ENCODE measurements at regions not wholly inside any gene's neighbourhood (a gene's known extent, or its start where the extent isn't known, plus 50 kb on each side); places are given as distances from the start of the nearest gene placed in this dataset.
"Not testable (repeated sequence)": the region's sequence is repeated elsewhere in the genome, so short reads cannot be mapped to it uniquely, and the experiment has no call there.

DNA sequence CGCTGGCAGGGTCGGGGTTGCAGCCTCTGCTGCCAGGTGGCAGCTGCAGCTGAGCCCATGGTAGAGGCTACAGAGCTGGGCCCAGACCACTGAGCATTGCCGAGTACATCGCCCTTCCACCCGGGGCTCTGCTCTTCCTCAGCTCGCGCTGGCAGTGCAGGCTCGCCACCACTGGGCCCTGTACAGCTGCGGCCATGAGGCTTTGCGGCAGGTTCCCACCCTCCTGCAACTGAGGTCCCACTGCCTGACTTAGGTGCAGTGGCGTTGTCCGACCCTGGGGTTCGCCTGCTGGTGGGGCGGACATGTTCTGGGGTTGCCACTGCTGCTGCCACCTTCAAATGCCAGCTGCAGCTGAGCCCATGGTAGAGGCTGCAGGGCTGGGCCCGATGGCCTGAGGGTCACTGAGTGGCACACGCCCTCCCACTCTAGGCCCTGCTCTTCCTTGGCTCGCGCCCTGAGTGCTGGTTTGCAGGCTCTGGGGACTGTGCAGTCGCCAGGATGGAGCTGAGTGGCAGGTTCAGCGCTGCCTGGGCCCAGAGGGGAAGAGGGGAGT is 359.8 kb downstream of the FOXD4L6 start:
- H3K27me3 ChIP-seq; H3K27ac ChIP-seq; ATAC-seq; H3K9me3 ChIP-seq; H3K36me3 ChIP-seq; intact Hi-C loops (cut with DNase I); H3K4me1 ChIP-seq; H3K4me3 ChIP-seq: not testable (repeated sequence)
- DNase-seq = peak in 1 of 4 donors; percentile 43

DNA sequence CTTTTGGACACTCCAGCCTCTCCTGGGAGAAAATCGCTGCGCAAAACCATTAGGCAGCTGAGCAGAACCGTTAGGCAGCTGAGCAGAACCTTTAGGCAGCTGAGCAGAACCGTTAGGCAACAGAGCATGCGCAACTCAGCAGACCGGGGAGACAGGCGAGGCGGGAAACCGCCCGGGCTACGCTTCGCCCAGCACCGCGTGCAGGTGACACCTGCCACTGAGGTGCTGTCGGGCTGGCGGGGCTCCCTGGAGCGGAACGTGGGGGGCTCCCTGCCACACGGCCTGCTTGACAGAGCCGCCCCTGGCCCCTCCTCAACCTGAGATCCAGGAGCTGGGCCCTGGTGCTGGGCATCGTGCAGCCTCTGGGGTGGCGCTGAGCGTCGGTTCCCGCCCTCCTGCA is 360.3 kb downstream of the FOXD4L6 start:
- H3K4me1 ChIP-seq; H3K27me3 ChIP-seq; H3K9me3 ChIP-seq; H3K4me3 ChIP-seq; H3K27ac ChIP-seq; intact Hi-C loops (cut with DNase I); ATAC-seq; H3K36me3 ChIP-seq: not testable (repeated sequence)
- peak in 1 of 4 donors; percentile 49 for DNase-seq

DNA sequence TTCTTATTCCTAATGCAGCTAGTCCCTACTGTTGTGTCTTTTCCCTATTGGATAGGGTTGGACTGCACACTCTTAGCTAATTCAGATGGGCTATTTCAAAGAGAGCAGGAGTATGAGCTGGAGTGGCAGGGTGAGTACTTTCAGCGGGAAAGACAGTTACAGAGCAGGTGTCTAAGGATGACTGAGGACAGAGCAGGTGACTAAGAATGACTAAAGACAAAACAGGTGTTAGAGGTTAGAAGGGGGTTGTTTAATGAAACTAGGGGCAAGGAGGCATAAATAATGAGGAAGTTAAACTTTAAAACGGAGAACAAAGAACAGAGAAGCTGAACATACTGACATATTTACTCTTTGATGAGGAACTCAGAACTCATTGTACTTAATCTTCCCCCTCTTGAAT is 373.5 kb downstream of the FOXD4L6 start:
- H3K4me1 ChIP-seq; H3K27ac ChIP-seq; intact Hi-C loops (cut with DNase I); H3K36me3 ChIP-seq; DNase-seq; ATAC-seq; H3K4me3 ChIP-seq; H3K9me3 ChIP-seq; H3K27me3 ChIP-seq: not testable (repeated sequence)

DNA sequence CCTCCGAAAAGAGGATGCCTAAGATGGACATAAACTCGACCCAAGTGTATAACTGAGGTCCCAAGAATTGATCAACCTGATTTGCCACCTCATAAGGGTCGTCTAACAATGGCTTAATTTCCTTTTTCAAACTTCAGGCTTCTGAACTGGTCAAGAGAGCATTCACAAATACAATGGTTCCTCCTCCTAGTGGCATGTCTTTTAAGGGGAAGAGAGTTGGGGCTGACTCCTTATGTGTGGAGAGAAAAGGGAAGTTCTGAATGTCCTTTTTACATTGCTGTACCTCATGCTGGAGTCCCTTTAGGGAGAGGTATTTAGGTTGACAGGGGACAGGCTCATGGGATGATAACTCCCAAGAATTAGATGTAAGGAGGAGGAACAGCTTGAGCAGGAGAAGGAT is 375.2 kb downstream of the FOXD4L6 start:
- H3K4me3 ChIP-seq; H3K36me3 ChIP-seq; H3K27ac ChIP-seq; ATAC-seq; H3K4me1 ChIP-seq; H3K27me3 ChIP-seq; H3K9me3 ChIP-seq; intact Hi-C loops (cut with DNase I); DNase-seq: not testable (repeated sequence)

DNA sequence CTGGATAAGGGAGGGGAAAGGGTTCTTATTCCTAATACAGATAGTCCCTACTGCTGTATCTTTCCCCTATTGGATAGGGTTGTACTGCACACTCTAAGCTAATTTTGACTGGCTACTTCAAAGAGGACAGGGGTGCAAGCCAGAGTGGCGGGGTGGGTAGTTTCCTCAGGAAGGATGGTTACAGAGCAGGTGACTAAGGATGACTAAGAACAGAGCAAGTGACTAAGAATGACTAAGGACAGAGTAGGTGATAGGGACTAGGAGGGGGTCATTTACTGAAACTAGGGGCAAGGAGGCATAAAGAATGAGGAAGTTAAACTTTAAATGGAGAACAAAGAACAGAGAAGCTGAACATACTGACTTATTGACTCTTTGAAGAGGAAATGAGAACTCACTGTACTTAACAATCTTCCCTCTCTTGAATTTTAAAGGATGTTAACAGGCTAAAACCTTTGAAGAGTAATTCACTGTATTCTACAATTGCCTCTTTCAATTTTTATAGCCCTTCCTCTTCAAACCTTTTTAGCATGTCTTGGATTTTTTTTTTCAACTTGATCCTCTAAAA is 381.5 kb downstream of the FOXD4L6 start:
- H3K4me3 ChIP-seq; intact Hi-C loops (cut with DNase I); H3K27me3 ChIP-seq; DNase-seq; ATAC-seq; H3K27ac ChIP-seq; H3K4me1 ChIP-seq; H3K9me3 ChIP-seq; H3K36me3 ChIP-seq: not testable (repeated sequence)
